ENCODE measurements at regions not wholly inside any gene's neighbourhood (a gene's known extent, or its start where the extent isn't known, plus 50 kb on each side); places are given as distances from the start of the nearest gene placed in this dataset.

GRCh38 chr5:51172903-51173626 is 210.2 kb upstream of the ISL1 start:
- Histone ChIP-seq H3K9me3 (ENCODE audit: low read depth) (no peaks in the 10 kb centered on the region), H3F3A (ENCODE audit: insufficient read depth) (no peaks in the 10 kb centered on the region), H3K79me2 (ENCODE audit: insufficient read depth) (no peaks in the 10 kb centered on the region), H3K4me3 (no peak overlapping the region), H3K27ac (no peak overlapping the region), H3K9ac (no peak overlapping the region), H4K20me1 (ENCODE audit: insufficient read depth) (no peaks in the 10 kb centered on the region), H3K4me1 (ENCODE audit: insufficient read depth) (no peaks in the 10 kb centered on the region), H3K27me3 (replicated peaks; ENCODE audit: insufficient read depth) (no peaks in the 10 kb centered on the region), H2AFZ (no peak overlapping the region), H3K4me2 (ENCODE audit: unreplicated experiment) (no peak overlapping the region), H3K9me2 (ENCODE audit: insufficient read depth) (no peaks in the 10 kb centered on the region), H3K36me3 (ENCODE audit: low read depth) (no peaks in the 10 kb centered on the region)
- in situ Hi-C loops (cut with MboI), result no loop called here
- no peak for DNase-seq
- TF ChIP-seq EZH2phosphoT487 (IDR thresholded peaks at IDR 0.05; ENCODE audit: insufficient read depth, low read depth) (no peak), EZH2 (IDR thresholded peaks at IDR 0.05; ENCODE audit: insufficient read depth, poor library complexity, severe bottlenecking) (no peak)
- WGBS, 2 experiments (ENCODE audit: low coverage in 1 of 2, low lambda C conversion rate in 2 of 2, missing lambda C conversion rate in 2 of 2), result 32 to 38% methylated on average over 7 of the region's 7 CpGs

GRCh38 chr5:51181208-51181894 is 201.9 kb upstream of the ISL1 start:
- Histone ChIP-seq H3F3A (ENCODE audit: insufficient read depth) (no peaks in the 10 kb centered on the region), H2AFZ (no peak overlapping the region), H3K4me3 (no peak overlapping the region), H3K36me3 (ENCODE audit: low read depth) (no peaks in the 10 kb centered on the region), H3K9me2 (ENCODE audit: insufficient read depth) (no peaks in the 10 kb centered on the region), H3K27me3 (replicated peaks; ENCODE audit: insufficient read depth) (no peaks in the 10 kb centered on the region), H3K4me2 (ENCODE audit: unreplicated experiment) (no peak overlapping the region), H4K20me1 (ENCODE audit: insufficient read depth) (no peaks in the 10 kb centered on the region), H3K9me3 (ENCODE audit: low read depth) (no peaks in the 10 kb centered on the region), H3K79me2 (ENCODE audit: insufficient read depth) (no peaks in the 10 kb centered on the region), H3K27ac (no peak overlapping the region), H3K4me1 (ENCODE audit: insufficient read depth) (no peaks in the 10 kb centered on the region), H3K9ac (no peak overlapping the region)
- no peak for DNase-seq
- TF ChIP-seq EZH2 (IDR thresholded peaks at IDR 0.05; ENCODE audit: insufficient read depth, poor library complexity, severe bottlenecking), result no peak
- no peak for TF ChIP-seq EZH2phosphoT487 (IDR thresholded peaks at IDR 0.05; ENCODE audit: insufficient read depth, low read depth)
- 6% methylated on average over 3 of the region's 3 CpGs for WGBS, 2 experiments (ENCODE audit: low coverage in 1 of 2, low lambda C conversion rate in 2 of 2, missing lambda C conversion rate in 2 of 2)
- in situ Hi-C loops (cut with MboI), result no loop called here

GRCh38 chr5:51185850-51186329 is 197.4 kb upstream of the ISL1 start:
- H3K36me3 ChIP-seq (ENCODE audit: low read depth), result no peaks in the 10 kb centered on the region
- H3F3A ChIP-seq (ENCODE audit: insufficient read depth), result no peaks in the 10 kb centered on the region
- no peak for DNase-seq
- WGBS, 2 experiments (ENCODE audit: low coverage in 1 of 2, low lambda C conversion rate in 2 of 2, missing lambda C conversion rate in 2 of 2), result 21 to 25% methylated on average over 4 of the region's 4 CpGs
- no peak overlapping the region for H3K27ac ChIP-seq
- H2AFZ ChIP-seq, result no peak overlapping the region
- no peak overlapping the region for H3K4me3 ChIP-seq
- H3K9me3 ChIP-seq (ENCODE audit: low read depth), result no peaks in the 10 kb centered on the region
- in situ Hi-C loops (cut with MboI), result no loop called here
- no peaks in the 10 kb centered on the region for H3K27me3 ChIP-seq (replicated peaks; ENCODE audit: insufficient read depth)
- TF ChIP-seq EZH2phosphoT487 (IDR thresholded peaks at IDR 0.05; ENCODE audit: insufficient read depth, low read depth), result no peak
- no peaks in the 10 kb centered on the region for H3K9me2 ChIP-seq (ENCODE audit: insufficient read depth)
- no peaks in the 10 kb centered on the region for H4K20me1 ChIP-seq (ENCODE audit: insufficient read depth)
- H3K4me2 ChIP-seq (ENCODE audit: unreplicated experiment), result no peak overlapping the region
- no peaks in the 10 kb centered on the region for H3K4me1 ChIP-seq (ENCODE audit: insufficient read depth)
- H3K79me2 ChIP-seq (ENCODE audit: insufficient read depth), result no peaks in the 10 kb centered on the region
- no peak overlapping the region for H3K9ac ChIP-seq

- Histone ChIP-seq H3K9me3 (ENCODE audit: low read depth) (no peaks in the 10 kb centered on the region), H3K9ac (no peak overlapping the region), H2AFZ (no peak overlapping the region), H3K27me3 (replicated peaks; ENCODE audit: insufficient read depth) (no peaks in the 10 kb centered on the region), H3K9me2 (ENCODE audit: insufficient read depth) (no peaks in the 10 kb centered on the region), H4K20me1 (ENCODE audit: insufficient read depth) (no peaks in the 10 kb centered on the region), H3K79me2 (ENCODE audit: insufficient read depth) (no peaks in the 10 kb centered on the region), H3K4me3 (no peak overlapping the region), H3K36me3 (ENCODE audit: low read depth) (no peaks in the 10 kb centered on the region), H3K4me2 (ENCODE audit: unreplicated experiment) (no peak overlapping the region), H3K4me1 (ENCODE audit: insufficient read depth) (no peaks in the 10 kb centered on the region), H3F3A (ENCODE audit: insufficient read depth) (no peaks in the 10 kb centered on the region), H3K27ac (no peak overlapping the region)
- no peak for TF ChIP-seq EZH2 (IDR thresholded peaks at IDR 0.05; ENCODE audit: insufficient read depth, poor library complexity, severe bottlenecking)
- no peak for TF ChIP-seq EZH2phosphoT487 (IDR thresholded peaks at IDR 0.05; ENCODE audit: insufficient read depth, low read depth)
- 18 to 26% methylated on average over 6 of the region's 6 CpGs for WGBS, 2 experiments (ENCODE audit: low coverage in 1 of 2, low lambda C conversion rate in 2 of 2, missing lambda C conversion rate in 2 of 2)
- no peak for DNase-seq
- in situ Hi-C loops (cut with MboI), result no loop called here
Observed at GRCh38 chr5:51188001-51188591, 195.2 kb upstream of the ISL1 start.
